Endothelial cell of umbilical vein (primary cell): ENCODE measurements at regions not wholly inside any gene's neighbourhood (a gene's known extent, or its start where the extent isn't known, plus 50 kb on each side); places are given as distances from the start of the nearest gene placed in this dataset.
"Not testable (repeated sequence)": the region's sequence is repeated elsewhere in the genome, so short reads cannot be mapped to it uniquely, and the experiment has no call there.

Experiments
- BruUV-seq: library from RNA; stranded (reverse); fragments of 400-500 nt; replicated peaks from 2 replicates; lab custom pipeline; 2021; lab: Mats Ljungman, UMichigan
- CTCF ChIA-PET: fragments of 300-600, 350-600 bp; sonication (Branson Sonifier 250); formaldehyde crosslinking; loops from one replicate; lab custom pipeline; 2021; ENCODE audit warnings: antibody characterized with exemption, inconsistent platforms; lab: Charles Lee
- POLR2A ChIA-PET: fragments of 300-600, 350-600 bp; sonication (Branson Sonifier 250); formaldehyde crosslinking; loops from one replicate; lab custom pipeline; 2021; ENCODE audit warnings: antibody characterized with exemption, inconsistent platforms; lab: Charles Lee
- DNase-seq: peaks from one replicate; pipeline ENCODE4 v3.0.0-alpha.2; 2011; ENCODE audit warnings: low read depth, low spot score
- FAIRE-seq: peaks from 2 replicates; lab custom pipeline; 2011; peaks lifted over from hg19 to GRCh38; lab: Jason Lieb, UNC
- H2AFZ ChIP-seq: 2 replicates; pipeline ENCODE4 v1.6.0; 2012; ENCODE audit warnings: low read depth, low read length, control low read depth, inconsistent platforms
- H3K27ac ChIP-seq: 2 replicates; pipeline ENCODE4 v1.5.1; 2011; ENCODE audit warnings: low read depth, mild to moderate bottlenecking, control low read depth, low read length, moderate library complexity; ENCODE audit not compliant: insufficient read depth
- H3K27me3 ChIP-seq, 2 experiments: 2 replicates each; pipeline versions ENCODE4 v1.6.0 to v1.6.1; 2011; ENCODE audit warnings: low read length in 2 of 2, mixed read lengths in 1 of 2; ENCODE audit not compliant: control insufficient read depth in 2 of 2, insufficient read depth in 2 of 2
- H3K36me3 ChIP-seq, 2 experiments: 2 replicates in 1 of 2; 3 replicates in 1 of 2; pipeline ENCODE4 v1.5.1; 2011; ENCODE audit warnings: low read length in 2 of 2, mild to moderate bottlenecking in 1 of 2, moderate library complexity in 1 of 2; ENCODE audit not compliant: control insufficient read depth in 2 of 2, insufficient read depth in 2 of 2; ENCODE audit errors: extremely low read depth in 1 of 2
- H3K4me1 ChIP-seq: 3 replicates; pipeline ENCODE4 v1.5.1; 2011; ENCODE audit warnings: mild to moderate bottlenecking, low read length; ENCODE audit not compliant: control insufficient read depth, insufficient read depth; ENCODE audit errors: extremely low read depth
- H3K4me2 ChIP-seq: 2 replicates; pipeline ENCODE4 v1.6.1; 2011; ENCODE audit warnings: low read length, control low read depth, mixed read lengths; ENCODE audit not compliant: insufficient read depth
- H3K4me3 ChIP-seq, 3 experiments: fragments of 200-600 bp in 1 of 3; sonication (generic), shearing (Covaris generic) in 1 of 3; replicated peaks in 1 of 3; 2 replicates each; pipeline ENCODE4 v1.5.1; 2011 to 2016; ENCODE audit warnings: control low read depth in 3 of 3, low read length in 3 of 3, mild to moderate bottlenecking in 2 of 3, inconsistent platforms in 1 of 3, low read depth in 1 of 3, moderate library complexity in 1 of 3; ENCODE audit not compliant: insufficient read depth in 1 of 3
- H3K79me2 ChIP-seq: 2 replicates; pipeline ENCODE4 v1.6.0; 2012; ENCODE audit warnings: low read length, inconsistent platforms; ENCODE audit not compliant: control insufficient read depth, insufficient read depth
- H3K9ac ChIP-seq: replicated peaks from 2 replicates; pipeline ENCODE3; 2011; ENCODE audit warnings: low read length, control low read depth; ENCODE audit not compliant: insufficient read depth; ENCODE audit errors: extremely low read depth
- H3K9me1 ChIP-seq: replicated peaks from 3 replicates; pipeline ENCODE4 v1.6.0; 2011; ENCODE audit warnings: mild to moderate bottlenecking, low read length; ENCODE audit not compliant: control insufficient read depth, insufficient read depth; ENCODE audit errors: extremely low read depth
- H3K9me3 ChIP-seq: replicated peaks from 2 replicates; pipeline ENCODE4 v1.5.1; 2012; ENCODE audit warnings: low read length, inconsistent platforms; ENCODE audit not compliant: control insufficient read depth, insufficient read depth
- H4K20me1 ChIP-seq: replicated peaks from 2 replicates; pipeline ENCODE3; 2011; ENCODE audit warnings: mild to moderate bottlenecking, low read length; ENCODE audit not compliant: control insufficient read depth, insufficient read depth; ENCODE audit errors: extremely low read depth
- dilution Hi-C: fragments of 300-500 bp; cut with MboI; formaldehyde crosslinking; loops from one replicate; pipeline ENCODE4 v1.15.0; 2019; ENCODE audit warnings: low sequenced_read_pairs; ENCODE audit not compliant: extremely low pct_ligation_motif_present
- intact Hi-C: fragments of 100-400 bp; cut with micrococcal nuclease; formaldehyde crosslinking; loops from one replicate; pipeline ENCODE4 v1.10.0; 2022

GRCh38 chr1:206271153-206271552 lies 67.8 kb downstream of the SRGAP2 start:
- H3K36me3 ChIP-seq, H3K4me2 ChIP-seq, dilution Hi-C loops, H3K9ac ChIP-seq, H2AFZ ChIP-seq, CTCF ChIA-PET, H3K79me2 ChIP-seq, H3K27me3 ChIP-seq, POLR2A ChIA-PET, H4K20me1 ChIP-seq, H3K4me1 ChIP-seq, H3K4me3 ChIP-seq, DNase-seq, H3K27ac ChIP-seq, FAIRE-seq, intact Hi-C loops, H3K9me3 ChIP-seq, BruUV-seq, H3K9me1 ChIP-seq: not testable (repeated sequence)

- H3K79me2 ChIP-seq, POLR2A ChIA-PET, FAIRE-seq, H3K9me3 ChIP-seq, H2AFZ ChIP-seq, BruUV-seq, intact Hi-C loops, H3K27me3 ChIP-seq, DNase-seq, H3K36me3 ChIP-seq, H3K27ac ChIP-seq, dilution Hi-C loops, H3K9me1 ChIP-seq, H3K9ac ChIP-seq, H3K4me2 ChIP-seq, CTCF ChIA-PET, H3K4me3 ChIP-seq, H4K20me1 ChIP-seq, H3K4me1 ChIP-seq: not testable (repeated sequence)
Observed at GRCh38 chr1:206273104-206273503, 69.8 kb downstream of the SRGAP2 start.

- H3K9ac ChIP-seq, H4K20me1 ChIP-seq, H3K4me1 ChIP-seq, H3K4me3 ChIP-seq, H3K79me2 ChIP-seq, CTCF ChIA-PET, H3K36me3 ChIP-seq, H3K27me3 ChIP-seq, DNase-seq, H3K9me1 ChIP-seq, dilution Hi-C loops, H3K4me2 ChIP-seq, H3K27ac ChIP-seq, POLR2A ChIA-PET, intact Hi-C loops, H3K9me3 ChIP-seq, FAIRE-seq, H2AFZ ChIP-seq, BruUV-seq: not testable (repeated sequence)
Observed at GRCh38 chr1:206276143-206276542, 72.8 kb downstream of the SRGAP2 start.

GRCh38 chr1:206278683-206279082 lies 75.3 kb downstream of the SRGAP2 start:
- H3K27ac ChIP-seq, H2AFZ ChIP-seq, H3K9me3 ChIP-seq, BruUV-seq, H4K20me1 ChIP-seq, H3K36me3 ChIP-seq, H3K4me1 ChIP-seq, H3K9ac ChIP-seq, H3K4me2 ChIP-seq, dilution Hi-C loops, H3K79me2 ChIP-seq, FAIRE-seq, CTCF ChIA-PET, H3K27me3 ChIP-seq, H3K9me1 ChIP-seq, intact Hi-C loops, H3K4me3 ChIP-seq, POLR2A ChIA-PET, DNase-seq: not testable (repeated sequence)
